ENCODE measurements at regions not wholly inside any gene's neighbourhood (a gene's known extent, or its start where the extent isn't known, plus 50 kb on each side); places are given as distances from the start of the nearest gene placed in this dataset.
"Not testable (repeated sequence)": the region's sequence is repeated elsewhere in the genome, so short reads cannot be mapped to it uniquely, and the experiment has no call there.

- no peak for DNase-seq
Measured at GRCh38 chr21:19122356-19122755, 718.8 kb upstream of the TMPRSS15 start.

- DNase-seq, result no peak
Measured at GRCh38 chr21:19123053-19123452, 719.5 kb upstream of the TMPRSS15 start.

- no peak for DNase-seq
Measured at GRCh38 chr21:19123525-19123924, 719.9 kb upstream of the TMPRSS15 start.

GRCh38 chr21:19124691-19125090 is 721.1 kb upstream of the TMPRSS15 start:
- no peak for DNase-seq

- no peak for DNase-seq
Measured at GRCh38 chr21:19130379-19131028, 726.9 kb upstream of the TMPRSS15 start.

GRCh38 chr21:19141511-19141910 is 737.9 kb upstream of the TMPRSS15 start:
- no peak for DNase-seq

- DNase-seq, result no peak
Measured at GRCh38 chr21:19145682-19146293, 742.2 kb upstream of the TMPRSS15 start.

- no peak for DNase-seq
Measured at GRCh38 chr21:19148056-19148455, 744.5 kb upstream of the TMPRSS15 start.

- no peak for DNase-seq
Measured at GRCh38 chr21:19171585-19171984, 768.0 kb upstream of the TMPRSS15 start.

- DNase-seq, result no peak
Measured at GRCh38 chr21:19181604-19182140, 778.1 kb upstream of the TMPRSS15 start.

- DNase-seq, result no peak
Measured at GRCh38 chr21:19197950-19198349, 794.4 kb upstream of the TMPRSS15 start.

GRCh38 chr21:19198801-19199200 is 795.2 kb upstream of the TMPRSS15 start:
- DNase-seq, result no peak

- no peak for DNase-seq
Measured at GRCh38 chr21:19218163-19218562, 814.6 kb upstream of the TMPRSS15 start.

GRCh38 chr21:19224090-19224489 is 820.5 kb upstream of the TMPRSS15 start:
- DNase-seq, result no peak

- no peak for DNase-seq
Measured at GRCh38 chr21:19228226-19228625, 824.6 kb upstream of the TMPRSS15 start.

- not testable (repeated sequence) for DNase-seq
Measured at GRCh38 chr21:19233841-19234240, 830.3 kb upstream of the TMPRSS15 start.

GRCh38 chr21:19236209-19236608 is 832.6 kb upstream of the TMPRSS15 start:
- no peak for DNase-seq

GRCh38 chr21:19237608-19238007 is 834.0 kb upstream of the TMPRSS15 start:
- no peak for DNase-seq

- no peak for DNase-seq
Measured at GRCh38 chr21:19239696-19240095, 836.1 kb upstream of the TMPRSS15 start.

- no peak for DNase-seq
Measured at GRCh38 chr21:19244502-19245187, 841.1 kb upstream of the TMPRSS15 start.

GRCh38 chr21:19245188-19245580 is 841.6 kb upstream of the TMPRSS15 start:
- no peak for DNase-seq

- DNase-seq, result no peak
Measured at GRCh38 chr21:19246018-19246417, 842.4 kb upstream of the TMPRSS15 start.

- DNase-seq, result no peak
Measured at GRCh38 chr21:19256934-19257660, 853.5 kb upstream of the TMPRSS15 start.

Data from SW 1271 (cell line).